HG02870 (cell line): ENCODE measurements at regions not wholly inside any gene's neighbourhood (a gene's known extent, or its start where the extent isn't known, plus 50 kb on each side); places are given as distances from the start of the nearest gene placed in this dataset.

ENCODE experiments used
- ATAC-seq: cut with Tn5 transposase; IDR thresholded peaks from one replicate; pipeline ENCODE4 v1.9.1; 2021; ENCODE audit warnings: mild to moderate bottlenecking, moderate library complexity; ENCODE audit not compliant: unreplicated experiment

GRCh38 chr20:39152126-39152525, 190.0 kb downstream of the DHX35 start:
- ATAC-seq, result no peak

- no peak for ATAC-seq
These were observed 188.4 kb downstream of the DHX35 start for GRCh38 chr20:39150501-39150900.

GRCh38 chr20:39146394-39146793, 184.2 kb downstream of the DHX35 start:
- ATAC-seq, result no peak

DNA sequence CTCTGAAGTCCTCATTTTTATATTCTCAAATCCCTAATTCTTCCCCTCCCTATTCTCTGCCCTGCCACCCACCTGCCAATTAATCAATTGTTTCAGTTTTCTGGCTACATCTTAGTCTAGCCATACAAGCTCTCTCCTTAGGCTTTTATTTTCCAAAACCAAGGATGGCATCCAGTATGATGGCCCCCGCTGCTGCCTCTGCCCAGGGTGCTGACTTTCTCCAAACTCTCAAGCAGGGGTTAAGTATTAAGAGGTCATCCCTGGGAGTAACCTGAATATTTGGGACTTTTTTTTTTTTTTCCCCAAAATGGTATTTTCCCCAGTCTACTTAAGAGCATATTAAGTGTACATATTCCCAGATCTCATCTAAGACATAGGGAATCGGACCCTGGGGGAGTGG, 183.8 kb downstream of the DHX35 start:
- no peak for ATAC-seq

DNA sequence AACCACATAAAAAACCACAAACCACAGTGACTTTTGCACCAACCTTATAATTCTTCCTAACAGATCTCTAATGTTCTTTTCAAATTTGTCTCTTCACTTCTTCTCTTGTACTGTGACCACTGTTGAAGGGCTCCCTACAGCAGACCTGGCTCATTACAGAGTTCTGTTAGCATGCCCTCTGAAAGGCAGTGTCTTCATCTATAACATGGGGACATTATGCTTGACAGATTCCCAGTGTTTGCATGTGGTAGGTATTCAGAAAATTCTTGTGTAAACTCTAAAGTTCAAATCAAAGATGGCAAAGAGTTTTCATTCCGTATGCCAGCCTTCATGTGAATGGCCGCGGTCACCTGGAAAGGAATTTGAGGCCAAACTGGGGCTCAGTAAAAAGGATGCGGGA, 182.6 kb downstream of the DHX35 start:
- no peak for ATAC-seq

DNA sequence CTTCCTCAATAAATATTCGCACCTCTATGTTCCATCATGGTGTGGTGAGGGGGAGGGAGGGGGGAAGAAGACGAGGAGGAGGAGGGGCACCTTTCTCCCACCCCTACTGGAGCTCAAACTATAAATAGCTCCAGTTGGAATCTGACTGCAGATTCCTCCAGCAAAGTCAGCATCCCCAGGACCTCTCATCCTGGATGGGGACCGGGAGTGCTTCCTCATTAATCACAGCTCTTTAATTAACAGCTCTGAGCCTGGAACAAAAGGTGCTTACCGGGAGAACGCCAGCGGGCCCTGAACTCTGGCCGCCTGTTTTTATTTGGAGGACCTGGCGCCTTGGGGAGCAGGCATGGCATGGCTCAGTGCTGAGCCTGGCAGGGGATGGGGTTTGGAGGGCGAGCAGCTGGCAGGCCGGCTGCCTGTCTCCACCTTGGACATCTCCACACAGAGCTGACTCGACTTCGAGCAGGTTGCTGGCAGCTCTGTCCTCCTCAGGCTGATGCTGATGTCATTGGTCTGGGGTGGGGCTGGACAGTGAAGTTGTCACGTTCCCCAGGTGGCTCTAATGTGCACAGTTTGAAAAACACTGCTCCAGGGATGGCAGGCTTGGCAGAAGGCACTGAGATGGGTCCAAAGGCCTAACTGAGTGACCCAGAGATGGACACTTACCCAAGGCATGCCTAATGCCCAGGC, 180.4 kb downstream of the DHX35 start:
- no peak for ATAC-seq

- ATAC-seq, result no peak
These were observed 175.2 kb downstream of the DHX35 start for GRCh38 chr20:39137299-39137698.

- no peak for ATAC-seq
These were observed 174.7 kb downstream of the DHX35 start for GRCh38 chr20:39136798-39137197.

DNA sequence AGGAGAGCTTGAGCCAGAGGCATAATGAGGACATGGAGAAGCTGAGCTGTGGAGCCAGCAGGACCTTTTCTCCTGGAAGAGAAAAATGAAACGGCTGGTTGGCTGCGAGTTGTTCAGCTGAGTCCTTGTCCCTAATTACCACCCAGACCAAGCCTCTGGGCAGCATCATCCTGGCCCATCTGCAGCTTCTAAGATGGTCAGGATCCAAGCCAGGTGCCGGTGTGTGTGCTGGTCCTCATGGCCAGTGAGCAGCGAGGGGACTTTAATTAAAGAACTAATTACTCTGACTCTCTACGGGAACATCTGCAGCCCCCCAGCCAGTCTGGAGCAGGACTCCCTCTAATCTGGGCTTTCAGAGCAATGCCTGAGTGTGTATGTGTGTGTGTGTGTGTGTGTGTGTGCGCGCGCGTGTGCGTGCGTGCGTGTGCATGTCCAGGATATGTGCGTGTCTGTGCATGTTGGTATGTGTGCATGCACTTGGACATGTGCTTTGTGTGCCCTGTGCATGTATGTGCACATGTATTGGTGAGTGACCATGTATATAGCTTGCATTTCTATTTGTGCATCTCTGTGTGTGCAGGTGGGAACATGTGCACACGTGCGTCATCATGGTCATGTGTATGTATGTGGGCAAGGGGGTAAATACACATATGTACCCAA, 173.9 kb downstream of the DHX35 start:
- no peak for ATAC-seq

DNA sequence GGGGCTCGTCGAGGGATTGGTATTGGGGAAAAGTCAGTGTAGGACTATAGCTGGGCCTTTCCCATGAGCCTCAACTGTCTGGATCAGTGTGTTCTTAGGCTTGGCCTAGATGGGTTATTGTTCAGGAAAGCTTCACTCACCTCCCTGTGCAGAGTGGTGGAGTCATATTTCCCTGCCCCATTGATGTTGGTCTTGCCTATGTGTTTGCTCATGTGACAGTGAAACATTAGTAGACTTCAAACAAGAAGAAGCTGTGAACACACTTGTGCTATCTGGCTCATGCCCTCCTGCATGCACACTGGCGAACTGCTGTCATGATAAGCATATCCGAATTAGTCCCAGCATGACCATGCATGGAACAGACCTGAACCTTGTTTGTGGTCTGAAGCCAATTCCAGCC, 171.1 kb downstream of the DHX35 start:
- ATAC-seq, result no peak

- ATAC-seq, result no peak
These were observed 170.4 kb downstream of the DHX35 start for GRCh38 chr20:39132511-39132910.

GRCh38 chr20:39132093-39132492, 169.9 kb downstream of the DHX35 start:
- no peak for ATAC-seq

- no peak for ATAC-seq
These were observed 168.5 kb downstream of the DHX35 start for GRCh38 chr20:39130627-39131026.

- ATAC-seq, result no peak
These were observed 167.4 kb downstream of the DHX35 start for GRCh38 chr20:39129523-39129922.

DNA sequence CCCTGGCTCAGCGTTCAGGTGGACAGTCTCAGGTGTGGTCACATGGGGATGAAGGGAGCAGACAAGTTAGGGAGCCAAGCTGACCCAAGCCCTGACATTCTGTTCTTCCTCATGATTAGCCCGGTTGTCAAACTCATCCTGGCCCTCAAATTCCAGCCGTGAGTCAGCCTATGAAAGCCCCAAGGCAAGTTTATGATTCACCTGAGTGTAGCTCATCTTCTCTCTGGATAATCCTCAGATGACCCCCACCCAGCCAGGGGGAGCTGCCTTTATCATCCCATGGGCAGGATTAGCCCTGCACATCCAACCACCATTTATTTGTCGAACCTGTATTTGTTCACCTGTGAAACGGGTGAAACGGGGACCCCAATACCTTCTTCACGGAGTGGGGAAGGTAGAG, 161.9 kb downstream of the DHX35 start:
- ATAC-seq, result no peak

DNA sequence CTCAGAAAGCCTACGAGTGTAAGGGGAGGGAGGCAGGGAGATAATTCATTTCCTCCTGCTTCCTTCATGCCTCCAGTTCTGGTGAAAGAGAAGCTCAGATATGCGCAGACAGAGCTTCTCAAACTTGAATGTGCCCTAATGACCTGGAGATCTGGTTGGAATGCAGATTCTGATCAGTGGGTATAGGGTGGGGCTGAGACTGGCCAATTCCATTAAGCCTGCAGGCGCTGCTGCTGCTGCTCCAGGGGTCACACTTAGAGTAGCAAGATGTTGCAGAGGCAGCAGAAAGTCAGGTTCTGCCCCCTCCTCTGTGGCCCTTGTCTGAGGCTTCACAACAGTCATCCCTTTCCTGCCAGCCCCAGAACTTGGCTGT, 161.0 kb downstream of the DHX35 start:
- ATAC-seq, result no peak

GRCh38 chr20:39117491-39117890, 155.3 kb downstream of the DHX35 start:
- no peak for ATAC-seq

- no peak for ATAC-seq
These were observed 153.9 kb downstream of the DHX35 start for GRCh38 chr20:39116020-39116419.

- ATAC-seq, result peak; percentile 44
These were observed 150.1 kb downstream of the DHX35 start for GRCh38 chr20:39112178-39112743.

GRCh38 chr20:39111359-39112177, 149.4 kb downstream of the DHX35 start:
- no peak for ATAC-seq

GRCh38 chr20:39110819-39111136, 148.6 kb downstream of the DHX35 start:
- no peak for ATAC-seq
